ENCODE measurements at regions not wholly inside any gene's neighbourhood (a gene's known extent, or its start where the extent isn't known, plus 50 kb on each side); places are given as distances from the start of the nearest gene placed in this dataset.
A peak's percentile ranks its signal among the peaks of the same experiment; 100 is the strongest.

DNA sequence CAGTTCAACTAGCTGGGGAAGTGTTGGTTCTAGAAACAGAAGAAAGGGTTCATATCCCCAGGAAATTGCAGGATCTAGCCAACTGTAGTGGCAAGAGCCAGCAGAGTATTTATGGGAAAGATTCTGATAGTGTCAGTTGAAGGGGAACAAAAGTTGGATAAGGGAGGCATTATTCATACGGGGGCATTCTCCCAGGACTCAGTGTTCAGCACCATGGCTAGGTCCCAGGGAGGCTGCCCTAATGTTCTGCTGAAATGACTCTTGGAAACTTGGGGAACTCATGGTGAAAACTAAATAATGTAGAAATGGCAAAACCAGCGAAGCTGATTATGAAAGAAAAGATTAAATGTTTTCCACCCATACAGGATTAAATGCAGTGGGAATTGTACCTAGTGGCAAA, 543.7 kb downstream of the TRIB2 start:
- TF ChIP-seq, protein P1, sequence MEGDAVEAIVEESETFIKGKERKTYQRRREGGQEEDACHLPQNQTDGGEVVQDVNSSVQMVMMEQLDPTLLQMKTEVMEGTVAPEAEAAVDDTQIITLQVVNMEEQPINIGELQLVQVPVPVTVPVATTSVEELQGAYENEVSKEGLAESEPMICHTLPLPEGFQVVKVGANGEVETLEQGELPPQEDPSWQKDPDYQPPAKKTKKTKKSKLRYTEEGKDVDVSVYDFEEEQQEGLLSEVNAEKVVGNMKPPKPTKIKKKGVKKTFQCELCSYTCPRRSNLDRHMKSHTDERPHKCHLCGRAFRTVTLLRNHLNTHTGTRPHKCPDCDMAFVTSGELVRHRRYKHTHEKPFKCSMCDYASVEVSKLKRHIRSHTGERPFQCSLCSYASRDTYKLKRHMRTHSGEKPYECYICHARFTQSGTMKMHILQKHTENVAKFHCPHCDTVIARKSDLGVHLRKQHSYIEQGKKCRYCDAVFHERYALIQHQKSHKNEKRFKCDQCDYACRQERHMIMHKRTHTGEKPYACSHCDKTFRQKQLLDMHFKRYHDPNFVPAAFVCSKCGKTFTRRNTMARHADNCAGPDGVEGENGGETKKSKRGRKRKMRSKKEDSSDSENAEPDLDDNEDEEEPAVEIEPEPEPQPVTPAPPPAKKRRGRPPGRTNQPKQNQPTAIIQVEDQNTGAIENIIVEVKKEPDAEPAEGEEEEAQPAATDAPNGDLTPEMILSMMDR (IDR thresholded peaks at IDR 0.05; ENCODE audit: insufficient read depth, low read length), result no peak
- TF ChIP-seq POLR2AphosphoS5 (IDR thresholded peaks at IDR 0.05; ENCODE audit: low read depth) (no peak), REST (IDR thresholded peaks at IDR 0.05; ENCODE audit: insufficient replicate concordance, low read depth) (peak; percentile 88), GABPA (IDR thresholded peaks at IDR 0.05; ENCODE audit: low read depth) (no peak), SPI1 (IDR thresholded peaks at IDR 0.05; ENCODE audit: borderline replicate concordance, low read depth) (no peak)
